Uterus (tissue), 3 donors: ENCODE measurements at regions not wholly inside any gene's neighbourhood (a gene's known extent, or its start where the extent isn't known, plus 50 kb on each side); places are given as distances from the start of the nearest gene placed in this dataset.
A peak's percentile ranks its signal among the peaks of the same experiment; 100 is the strongest.

ENCODE experiments used
- DNase-seq, 2 donors: peaks; one replicate each; pipeline ENCODE4 v3.0.0-alpha.2; 2019 to 2020
- H3K27ac ChIP-seq, 2 donors: fragments of 200-600 bp; sonication (generic); 1 replicate in 1 of 2; 2 replicates in 1 of 2; pipeline ENCODE4 v1.5.1; 2016 to 2018
- H3K27me3 ChIP-seq, 2 donors: fragments of 200-600 bp; sonication (generic); one replicate each; pipeline ENCODE4 v1.5.1; 2018 to 2019; ENCODE audit warnings: control low read depth in 1 of 2
- H3K36me3 ChIP-seq, 2 donors: fragments of 200-600 bp; sonication (generic); one replicate each; pipeline ENCODE4 v1.5.1; 2019; ENCODE audit warnings: control low read depth in 1 of 2
- H3K4me1 ChIP-seq, 2 donors: fragments of 200-600 bp; sonication (generic); one replicate each; pipeline ENCODE4 v1.5.1; 2018 to 2019; ENCODE audit warnings: control low read depth in 1 of 2
- H3K4me3 ChIP-seq, 2 donors: fragments of 200-600 bp; sonication (generic); 1 replicate in 1 of 2; 2 replicates in 1 of 2; pipeline ENCODE4 v1.5.1; 2018 to 2019; ENCODE audit warnings: mild to moderate bottlenecking in 1 of 2
- H3K9me3 ChIP-seq, 2 donors: fragments of 200-600 bp; sonication (generic); one replicate each; pipeline ENCODE4 v1.5.1; 2019; ENCODE audit warnings: control low read depth in 1 of 2
- CTCF ChIP-seq, 4 experiments: fragments of 200-600 bp in 2 of 4; fragments of 450-650 bp in 2 of 4; sonication (generic) in 2 of 4; IDR thresholded peaks; one replicate each; pipeline ENCODE4 v1.5.1; 2016 to 2019; ENCODE audit warnings: antibody characterized with exemption in 4 of 4, mild to moderate bottlenecking in 2 of 4, moderate library complexity in 1 of 4
- POLR2A ChIP-seq, 2 donors: fragments of 450-650 bp; IDR thresholded peaks; one replicate each; pipeline ENCODE4 v1.6.1; 2016; ENCODE audit warnings: antibody characterized with exemption in 2 of 2, mild to moderate bottlenecking in 1 of 2, moderate library complexity in 1 of 2
- intact Hi-C: fragments of 100-400 bp; cut with DNase I; formaldehyde crosslinking; loops from one replicate; pipeline ENCODE4 v1.15.1; 2023; ENCODE audit warnings: low total_unique reads
- donor health status: DM: yes; HTN: yes; CAD: no.

GRCh38 chr12:19852100-19852855, 413.0 kb downstream of the AEBP2 start:
- Histone ChIP-seq H3K27me3 (no peaks in the 10 kb centered on the region), H3K4me1 (peaks cover 0 to 8% of the 10 kb centered on the region in 2 donors), H3K9me3 (no peaks in the 10 kb centered on the region), H3K36me3 (no peaks in the 10 kb centered on the region), H3K27ac (no peak overlapping the region), H3K4me3 (no peak overlapping the region)
- intact Hi-C loops, result no loop called here
- TF ChIP-seq POLR2A (IDR thresholded peaks at IDR 0.05) (no peak), CTCF (IDR thresholded peaks at IDR 0.05) (no peak)
- DNase-seq, result no peak

- Histone ChIP-seq H3K4me3 (no peak overlapping the region), H3K27me3 (no peaks in the 10 kb centered on the region), H3K27ac (peak overlapping the region; percentile 26 to 52), H3K36me3 (no peaks in the 10 kb centered on the region), H3K9me3 (no peaks in the 10 kb centered on the region), H3K4me1 (no peaks in the 10 kb centered on the region)
- intact Hi-C loops, result no loop called here
- no peak for DNase-seq
- TF ChIP-seq CTCF (IDR thresholded peaks at IDR 0.05) (no peak), POLR2A (IDR thresholded peaks at IDR 0.05) (no peak)
Measured at GRCh38 chr12:19855851-19856250, 416.6 kb downstream of the AEBP2 start.

- Histone ChIP-seq H3K27ac (peak overlapping the region; percentile 26 to 52), H3K27me3 (no peaks in the 10 kb centered on the region), H3K4me1 (no peaks in the 10 kb centered on the region), H3K36me3 (no peaks in the 10 kb centered on the region), H3K9me3 (no peaks in the 10 kb centered on the region), H3K4me3 (no peak overlapping the region)
- no peak for DNase-seq
- TF ChIP-seq CTCF (IDR thresholded peaks at IDR 0.05), result no peak
- TF ChIP-seq POLR2A (IDR thresholded peaks at IDR 0.05), result no peak
- intact Hi-C loops, result no loop called here
Measured at GRCh38 chr12:19856389-19856788, 417.1 kb downstream of the AEBP2 start.

- Histone ChIP-seq H3K27ac (no peak overlapping the region), H3K4me3 (no peak overlapping the region), H3K36me3 (no peaks in the 10 kb centered on the region), H3K4me1 (no peaks in the 10 kb centered on the region), H3K9me3 (no peaks in the 10 kb centered on the region), H3K27me3 (no peaks in the 10 kb centered on the region)
- DNase-seq, result no peak
- intact Hi-C loops, result no loop called here
- TF ChIP-seq POLR2A (IDR thresholded peaks at IDR 0.05) (no peak), CTCF (IDR thresholded peaks at IDR 0.05) (no peak)
Measured at GRCh38 chr12:19857204-19857603, 417.9 kb downstream of the AEBP2 start.

GRCh38 chr12:19867151-19867550, 427.9 kb downstream of the AEBP2 start:
- no peaks in the 10 kb centered on the region for H3K27me3 ChIP-seq
- H3K27ac ChIP-seq, result no peak overlapping the region
- H3K9me3 ChIP-seq, result no peaks in the 10 kb centered on the region
- no peaks in the 10 kb centered on the region for H3K36me3 ChIP-seq
- no peak for DNase-seq
- TF ChIP-seq CTCF (IDR thresholded peaks at IDR 0.05), result no peak
- TF ChIP-seq POLR2A (IDR thresholded peaks at IDR 0.05), result no peak
- no peak overlapping the region for H3K4me3 ChIP-seq
- intact Hi-C loops, result no loop called here
- no peaks in the 10 kb centered on the region for H3K4me1 ChIP-seq
